H1 (cell line): ENCODE measurements at regions not wholly inside any gene's neighbourhood (a gene's known extent, or its start where the extent isn't known, plus 50 kb on each side); places are given as distances from the start of the nearest gene placed in this dataset.

Source experiments
- CTCF ChIA-PET: fragments of 300-600 bp; sonication (Branson Sonifier 250); formaldehyde crosslinking; loops from one replicate; lab custom pipeline; 2021; ENCODE audit not compliant: partially characterized antibody; lab: Charles Lee
- POLR2A ChIA-PET: fragments of 300-600 bp; sonication (Branson Sonifier 250); formaldehyde crosslinking; loops from one replicate; lab custom pipeline; 2021; ENCODE audit warnings: inconsistent platforms; ENCODE audit not compliant: partially characterized antibody; lab: Charles Lee
- DNase-seq, 2 experiments: peaks; one replicate each; pipeline versions ENCODE4 v3.0.0 to v3.0.0-alpha.2; 2010 to 2022; ENCODE audit warnings: low spot score in 2 of 2, low read depth in 1 of 2, mixed read lengths in 1 of 2
- FAIRE-seq: peaks from 2 replicates; lab custom pipeline; 2011; peaks lifted over from hg19 to GRCh38; lab: Jason Lieb, UNC
- H2AFZ ChIP-seq: 2 replicates; pipeline ENCODE4 v1.8.1; 2012; ENCODE audit warnings: low read length, inconsistent platforms
- H2AK5ac ChIP-seq: 2 replicates; pipeline ENCODE4 v1.6.1; 2013; ENCODE audit warnings: low read depth, low read length
- H2BK120ac ChIP-seq: replicated peaks from 2 replicates; pipeline ENCODE3; 2013; ENCODE audit warnings: low read depth, low read length, inconsistent platforms
- H2BK12ac ChIP-seq: 2 replicates; pipeline ENCODE4 v1.6.1; 2013; ENCODE audit warnings: low read depth, low read length
- H2BK15ac ChIP-seq: 2 replicates; pipeline ENCODE4 v1.6.1; 2013; ENCODE audit warnings: low read length
- H2BK20ac ChIP-seq: 2 replicates; pipeline ENCODE4 v1.6.1; 2013; ENCODE audit warnings: low read length
- H2BK5ac ChIP-seq: 2 replicates; pipeline ENCODE4 v1.6.1; 2013; ENCODE audit warnings: low read depth, low read length
- H3K14ac ChIP-seq: 2 replicates; pipeline ENCODE4 v1.6.1; 2013; ENCODE audit warnings: inconsistent platforms; ENCODE audit not compliant: insufficient read length
- H3K18ac ChIP-seq: 2 replicates; pipeline ENCODE4 v1.6.1; 2013; ENCODE audit warnings: low read length; ENCODE audit errors: extremely low read depth
- H3K23ac ChIP-seq: 2 replicates; pipeline ENCODE4 v1.6.1; 2013; ENCODE audit warnings: inconsistent platforms; ENCODE audit not compliant: insufficient read length
- H3K23me2 ChIP-seq: 2 replicates; pipeline ENCODE4 v1.6.1; 2013; ENCODE audit warnings: low read depth, low read length
- H3K27ac ChIP-seq: 2 replicates; pipeline ENCODE4 v1.6.1; 2011; ENCODE audit warnings: low read depth, low read length, inconsistent platforms
- H3K27me3 ChIP-seq, 4 experiments: replicated peaks in 1 of 4; 1 replicate in 1 of 4; 2 replicates in 3 of 4; pipeline versions ENCODE4 v1.6.1 to v1.8.1; 2011 to 2013; ENCODE audit warnings: low read length in 3 of 4, mild to moderate bottlenecking in 3 of 4, inconsistent platforms in 2 of 4, mixed read lengths in 2 of 4, moderate library complexity in 1 of 4; ENCODE audit not compliant: control insufficient read depth in 3 of 4, insufficient read depth in 3 of 4; ENCODE audit errors: extremely low read depth in 1 of 4
- H3K36me3 ChIP-seq, 4 experiments: 2 replicates each; pipeline versions ENCODE4 v1.6.1 to v1.8.1; 2011 to 2013; ENCODE audit warnings: mild to moderate bottlenecking in 4 of 4, low read length in 3 of 4, moderate library complexity in 2 of 4, control low read depth in 1 of 4, inconsistent platforms in 1 of 4; ENCODE audit not compliant: insufficient read depth in 4 of 4, control insufficient read depth in 2 of 4
- H3K4ac ChIP-seq: replicated peaks from 2 replicates; pipeline ENCODE3; 2013; ENCODE audit warnings: low read length, low read depth, mixed read lengths, inconsistent platforms; ENCODE audit not compliant: insufficient read length
- H3K4me1 ChIP-seq, 4 experiments: replicated peaks in 1 of 4; 1 replicate in 1 of 4; 2 replicates in 3 of 4; pipeline versions ENCODE4 v1.6.1 to v1.8.1; 2011 to 2013; ENCODE audit warnings: low read length in 3 of 4, inconsistent platforms in 2 of 4, mixed read lengths in 1 of 4; ENCODE audit not compliant: insufficient read depth in 4 of 4, control insufficient read depth in 3 of 4
- H3K4me2 ChIP-seq, 2 experiments: 2 replicates each; pipeline versions ENCODE4 v1.6.1 to v1.8.1; 2011 to 2013; ENCODE audit warnings: low read depth in 2 of 2, low read length in 2 of 2, control low read depth in 1 of 2, inconsistent platforms in 1 of 2, mild to moderate bottlenecking in 1 of 2; ENCODE audit not compliant: insufficient read depth in 1 of 2
- H3K4me3 ChIP-seq, 4 experiments: fragments of 200-600, 300-600 bp in 1 of 4; sonication (generic), shearing (Covaris generic), sonication (Bioruptor Twin) in 1 of 4; 2 replicates each; pipeline versions ENCODE4 v1.5.1 to v1.8.1; 2011 to 2016; ENCODE audit warnings: low read length in 4 of 4, low read depth in 3 of 4, control low read depth in 2 of 4, inconsistent platforms in 2 of 4, mild to moderate bottlenecking in 2 of 4, mixed read lengths in 1 of 4, moderate library complexity in 1 of 4; ENCODE audit not compliant: insufficient read depth in 2 of 4; ENCODE audit errors: extremely low read depth in 1 of 4
- H3K56ac ChIP-seq: replicated peaks from 2 replicates; pipeline ENCODE3; 2013; ENCODE audit warnings: low read depth, mild to moderate bottlenecking, mixed read lengths, low read length, inconsistent platforms; ENCODE audit not compliant: insufficient read length
- H3K79me1 ChIP-seq: 2 replicates; pipeline ENCODE4 v1.6.1; 2013; ENCODE audit warnings: low read depth, low read length, control low read depth
- H3K79me2 ChIP-seq, 2 experiments: 2 replicates each; pipeline versions ENCODE4 v1.6.1 to v1.8.1; 2012 to 2013; ENCODE audit warnings: low read length in 2 of 2, mild to moderate bottlenecking in 2 of 2, inconsistent platforms in 1 of 2; ENCODE audit not compliant: insufficient read depth in 2 of 2, control insufficient read depth in 1 of 2
- H3K9ac ChIP-seq, 4 experiments: replicated peaks in 1 of 4; 1 replicate in 1 of 4; 2 replicates in 3 of 4; pipeline versions ENCODE4 v1.6.1 to v1.8.1; 2011 to 2013; ENCODE audit warnings: low read depth in 3 of 4, low read length in 3 of 4, control low read depth in 2 of 4, mild to moderate bottlenecking in 2 of 4, moderate library complexity in 2 of 4, inconsistent platforms in 1 of 4; ENCODE audit errors: extremely low read depth in 1 of 4
- H3K9me3 ChIP-seq, 2 experiments: 2 replicates each; pipeline versions ENCODE4 v1.6.1 to v1.8.1; 2012 to 2013; ENCODE audit warnings: mild to moderate bottlenecking in 2 of 2, moderate library complexity in 2 of 2, control low read depth in 1 of 2, inconsistent platforms in 1 of 2, low read depth in 1 of 2, low read length in 1 of 2, mixed read lengths in 1 of 2; ENCODE audit not compliant: insufficient read depth in 2 of 2
- H4K20me1 ChIP-seq, 2 experiments: replicated peaks in 1 of 2; 2 replicates each; pipeline versions ENCODE3 to v1.8.1; 2011 to 2013; ENCODE audit warnings: inconsistent platforms in 2 of 2, low read length in 2 of 2, mild to moderate bottlenecking in 1 of 2; ENCODE audit not compliant: insufficient read depth in 2 of 2, control insufficient read depth in 1 of 2
- H4K5ac ChIP-seq: 2 replicates; pipeline ENCODE4 v1.6.1; 2013; ENCODE audit warnings: low read length, low read depth, mixed read lengths, inconsistent platforms; ENCODE audit not compliant: insufficient read length
- H4K8ac ChIP-seq: 2 replicates; pipeline ENCODE4 v1.8.0; 2013; ENCODE audit warnings: mild to moderate bottlenecking, moderate library complexity, low read length, inconsistent platforms; ENCODE audit not compliant: insufficient read depth; ENCODE audit errors: extremely low read depth
- H4K91ac ChIP-seq: replicated peaks from 2 replicates; pipeline ENCODE3; 2013; ENCODE audit warnings: low read length, mixed read lengths, inconsistent platforms; ENCODE audit not compliant: insufficient read length
- CREB1 ChIP-seq: IDR thresholded peaks from 2 replicates; pipeline ENCODE4 v1.6.1; 2012; ENCODE audit warnings: inconsistent platforms
- CTBP2 ChIP-seq: IDR thresholded peaks from 2 replicates; pipeline ENCODE4 v1.7.0; 2011; ENCODE audit warnings: borderline replicate concordance, mild to moderate bottlenecking, moderate library complexity, mixed read lengths, low read length; ENCODE audit not compliant: insufficient read depth, insufficient read length
- EZH2 ChIP-seq: fragments of 200-600 bp; sonication (generic); IDR thresholded peaks from 2 replicates; pipeline ENCODE4 v1.7.1; 2012; ENCODE audit warnings: low read depth, mild to moderate bottlenecking, moderate library complexity, low read length, inconsistent platforms; ENCODE audit not compliant: severe bottlenecking
- GTF2F1 ChIP-seq: IDR thresholded peaks from 2 replicates; pipeline ENCODE4 v1.6.1; 2012; ENCODE audit warnings: low read depth, low read length, improper control_type of control experiment, borderline replicate concordance
- POLR2A ChIP-seq, 2 experiments: IDR thresholded peaks; 1 replicate in 1 of 2; 2 replicates in 1 of 2; pipeline ENCODE4 v1.6.1; 2011; ENCODE audit warnings: low read depth in 2 of 2, low read length in 2 of 2, mild to moderate bottlenecking in 2 of 2; ENCODE audit errors: control extremely low read depth in 1 of 2
- POLR2AphosphoS5 ChIP-seq: IDR thresholded peaks from 2 replicates; pipeline ENCODE4 v1.6.1; 2011; ENCODE audit warnings: low read depth, low read length
- SIN3A ChIP-seq, 2 experiments: IDR thresholded peaks in 1 of 2; conservative IDR thresholded peaks in 1 of 2; 2 replicates each; pipeline ENCODE4 v1.6.1; 2011 to 2012; ENCODE audit warnings: low read length in 2 of 2, improper control_type of control experiment in 1 of 2, low read depth in 1 of 2, mild to moderate bottlenecking in 1 of 2
- SIRT6 ChIP-seq: IDR thresholded peaks from one replicate; pipeline ENCODE4 v1.7.1; 2012; ENCODE audit warnings: low read length, inconsistent platforms
- SP1 ChIP-seq: IDR thresholded peaks from 2 replicates; pipeline ENCODE4 v1.6.1; 2011; ENCODE audit warnings: low read depth, low read length
- SP4 ChIP-seq: IDR thresholded peaks from 2 replicates; pipeline ENCODE4 v1.6.1; 2012; ENCODE audit warnings: low read length, inconsistent platforms
- TEAD4 ChIP-seq: IDR thresholded peaks from 2 replicates; pipeline ENCODE4 v1.6.1; 2012; ENCODE audit warnings: low read depth, low read length, inconsistent platforms, mixed read lengths
- YY1 ChIP-seq: IDR thresholded peaks from 2 replicates; pipeline ENCODE4 v1.6.1; 2011; ENCODE audit warnings: low read depth, mild to moderate bottlenecking, low read length
- ZNF274 ChIP-seq: IDR thresholded peaks from 2 replicates; pipeline ENCODE4 v1.7.0; 2012; ENCODE audit warnings: low read length, borderline replicate concordance; ENCODE audit errors: extremely low read depth
- WGBS, 2 experiments: shearing (Covaris generic) in 1 of 2; methylation state at CpG; one replicate each; pipeline versions ENCODE4 v1.1.6 to v1.1.7; 2013 to 2015; ENCODE audit warnings: low lambda C conversion rate in 2 of 2, mixed read lengths in 2 of 2, inconsistent platforms in 1 of 2, low coverage in 1 of 2, missing lambda C conversion rate in 1 of 2; ENCODE audit not compliant: insufficient replicate concordance in 2 of 2, insufficient coverage in 1 of 2, insufficient read length in 1 of 2; ENCODE audit errors: extremely low coverage in 1 of 2, missing lambda C conversion rate in 1 of 2; 5-methylcytosine and 5-hydroxymethylcytosine counted together
- TF ChIP-seq, protein P1 (sequence below), 3 experiments: IDR thresholded peaks; 1 replicate in 2 of 3; 2 replicates in 1 of 3; pipeline versions ENCODE4 v1.5.1 to v1.6.1; 2011; ENCODE audit warnings: low read length in 3 of 3, mild to moderate bottlenecking in 3 of 3, inconsistent platforms in 2 of 3, low read depth in 1 of 3, moderate library complexity in 1 of 3; ENCODE audit not compliant: insufficient read depth in 1 of 3; ENCODE audit errors: control extremely low read depth in 1 of 3

DNA sequence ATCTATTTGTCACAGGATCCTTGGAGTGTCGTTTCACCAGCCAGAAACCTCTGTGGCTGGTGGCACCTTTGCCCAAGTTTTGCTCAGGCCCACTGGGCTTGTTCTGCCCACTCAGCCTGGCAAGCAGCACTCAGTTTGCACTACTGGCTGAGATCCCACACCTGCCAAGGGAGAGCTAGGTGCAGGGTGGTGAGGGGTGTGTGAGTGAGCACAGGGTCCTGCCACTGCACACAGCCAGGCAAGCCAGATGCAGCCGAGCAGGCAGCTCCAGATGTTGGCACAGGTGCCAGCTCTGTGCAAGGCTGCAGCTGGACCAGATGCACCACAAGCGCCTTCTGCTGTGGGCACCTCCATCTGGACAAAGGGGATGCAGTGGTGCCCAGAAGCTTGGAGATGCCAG lies 281.7 kb upstream of the UBE2E3 start:
- FAIRE-seq = no peak
- no peak overlapping the region for H4K8ac ChIP-seq
- TF ChIP-seq EZH2 = no peak
- TF ChIP-seq ZNF274 = no peak
- TF ChIP-seq, protein P1, sequence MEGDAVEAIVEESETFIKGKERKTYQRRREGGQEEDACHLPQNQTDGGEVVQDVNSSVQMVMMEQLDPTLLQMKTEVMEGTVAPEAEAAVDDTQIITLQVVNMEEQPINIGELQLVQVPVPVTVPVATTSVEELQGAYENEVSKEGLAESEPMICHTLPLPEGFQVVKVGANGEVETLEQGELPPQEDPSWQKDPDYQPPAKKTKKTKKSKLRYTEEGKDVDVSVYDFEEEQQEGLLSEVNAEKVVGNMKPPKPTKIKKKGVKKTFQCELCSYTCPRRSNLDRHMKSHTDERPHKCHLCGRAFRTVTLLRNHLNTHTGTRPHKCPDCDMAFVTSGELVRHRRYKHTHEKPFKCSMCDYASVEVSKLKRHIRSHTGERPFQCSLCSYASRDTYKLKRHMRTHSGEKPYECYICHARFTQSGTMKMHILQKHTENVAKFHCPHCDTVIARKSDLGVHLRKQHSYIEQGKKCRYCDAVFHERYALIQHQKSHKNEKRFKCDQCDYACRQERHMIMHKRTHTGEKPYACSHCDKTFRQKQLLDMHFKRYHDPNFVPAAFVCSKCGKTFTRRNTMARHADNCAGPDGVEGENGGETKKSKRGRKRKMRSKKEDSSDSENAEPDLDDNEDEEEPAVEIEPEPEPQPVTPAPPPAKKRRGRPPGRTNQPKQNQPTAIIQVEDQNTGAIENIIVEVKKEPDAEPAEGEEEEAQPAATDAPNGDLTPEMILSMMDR (IDR thresholded peaks at IDR 0.05; ENCODE audit: control extremely low read depth in 1 of 3, insufficient read depth in 1 of 3, low read depth in 1 of 3, low read length in 3 of 3) = no peak
- no peak for TF ChIP-seq SP4
- TF ChIP-seq YY1 = no peak
- no peak for TF ChIP-seq GTF2F1
- no peak for TF ChIP-seq CREB1
- no peak for TF ChIP-seq POLR2A (IDR thresholded peaks at IDR 0.05; ENCODE audit: control extremely low read depth in 1 of 2, low read depth in 2 of 2, low read length in 2 of 2)
- no peak for TF ChIP-seq TEAD4
- TF ChIP-seq POLR2AphosphoS5 = no peak
- TF ChIP-seq SIN3A (conservative IDR thresholded peaks at IDR 0.05 in 1 of 2, IDR thresholded peaks at IDR 0.05 in 1 of 2; ENCODE audit: low read depth in 1 of 2, low read length in 2 of 2) = no peak
- TF ChIP-seq CTBP2 = no peak
- TF ChIP-seq SIRT6 = no peak
- no peak for TF ChIP-seq SP1

More for the DNA sequence above, 281.7 kb upstream of the UBE2E3 start:
- Histone ChIP-seq H3K56ac (no peak overlapping the region), H4K5ac (no peak overlapping the region), H3K4me3 (no peak overlapping the region), H2BK120ac (no peak overlapping the region), H2BK12ac (no peak overlapping the region), H3K36me3 (no peaks in the 10 kb centered on the region), H3K4me1 (no peaks in the 10 kb centered on the region), H2AK5ac (no peak overlapping the region), H3K27ac (no peak overlapping the region), H2AFZ (no peak overlapping the region), H3K14ac (no peak overlapping the region), H3K79me1 (no peaks in the 10 kb centered on the region), H2BK20ac (no peak overlapping the region), H3K23ac (no peak overlapping the region), H3K23me2 (no peaks in the 10 kb centered on the region), H4K20me1 (no peaks in the 10 kb centered on the region), H4K91ac (no peak overlapping the region), H2BK15ac (no peak overlapping the region), H3K79me2 (no peaks in the 10 kb centered on the region), H3K9ac (no peak overlapping the region), H2BK5ac (no peak overlapping the region), H3K9me3 (no peaks in the 10 kb centered on the region), H3K4me2 (no peak overlapping the region), H3K27me3 (no peaks in the 10 kb centered on the region), H3K4ac (no peak overlapping the region), H3K18ac (no peak overlapping the region)
- POLR2A ChIA-PET = no interaction called here
- CTCF ChIA-PET = interaction anchor here (0.6 kb wide), 1 partner anchor 119 kb away, joined by 3 read pairs; no protein-coding TSS in a partner anchor
- 92% methylated on average over 3 of the region's 3 CpGs; no CpG with 5 or more reads in 1 of the 2 experiments for WGBS, 2 experiments
- DNase-seq = no peak
